Keratinocyte (primary cell): ENCODE measurements at regions not wholly inside any gene's neighbourhood (a gene's known extent, or its start where the extent isn't known, plus 50 kb on each side); places are given as distances from the start of the nearest gene placed in this dataset.
"Not testable (repeated sequence)": the region's sequence is repeated elsewhere in the genome, so short reads cannot be mapped to it uniquely, and the experiment has no call there.

ENCODE experiments used
- DNase-seq: peaks from one replicate; pipeline ENCODE4 v3.0.0-alpha.2; 2011; ENCODE audit warnings: low read depth, missing footprints, low spot score
- FAIRE-seq: peaks from 2 replicates; lab custom pipeline; 2011; peaks lifted over from hg19 to GRCh38; lab: Jason Lieb, UNC
- H2AFZ ChIP-seq: 2 replicates; pipeline ENCODE4 v1.6.0; 2012; ENCODE audit warnings: low read length, control low read depth, inconsistent platforms; ENCODE audit not compliant: control insufficient read depth
- H3K27ac ChIP-seq: 2 replicates; pipeline ENCODE4 v1.5.1; 2011; ENCODE audit warnings: low read length; ENCODE audit not compliant: control insufficient read depth, insufficient read depth
- H3K27me3 ChIP-seq: 3 replicates; pipeline ENCODE4 v1.6.0; 2011; ENCODE audit warnings: low read length; ENCODE audit not compliant: control insufficient read depth, insufficient read depth; ENCODE audit errors: extremely low read depth
- H3K36me3 ChIP-seq, 2 experiments: 2 replicates in 1 of 2; 3 replicates in 1 of 2; pipeline ENCODE4 v1.5.1; 2011; ENCODE audit warnings: low read length in 2 of 2, mild to moderate bottlenecking in 1 of 2; ENCODE audit not compliant: control insufficient read depth in 2 of 2, insufficient read depth in 2 of 2; ENCODE audit errors: extremely low read depth in 1 of 2
- H3K4me1 ChIP-seq: 3 replicates; pipeline ENCODE4 v1.5.1; 2011; ENCODE audit warnings: low read length; ENCODE audit not compliant: control insufficient read depth, insufficient read depth; ENCODE audit errors: extremely low read depth
- H3K4me2 ChIP-seq: 3 replicates; pipeline ENCODE4 v1.6.0; 2011; ENCODE audit warnings: low read depth, low read length; ENCODE audit not compliant: control insufficient read depth, insufficient read depth; ENCODE audit errors: extremely low read depth
- H3K4me3 ChIP-seq, 3 experiments: fragments of 200-600 bp in 1 of 3; sonication (generic) in 1 of 3; 2 replicates in 2 of 3; 3 replicates in 1 of 3; pipeline ENCODE4 v1.5.1; 2011 to 2016; ENCODE audit warnings: low read length in 3 of 3, mild to moderate bottlenecking in 3 of 3, control low read depth in 2 of 3, inconsistent platforms in 1 of 3, low read depth in 1 of 3, mixed read lengths in 1 of 3, mixed run types in 1 of 3, moderate library complexity in 1 of 3; ENCODE audit not compliant: control insufficient read depth in 2 of 3, insufficient read depth in 2 of 3; ENCODE audit errors: extremely low read depth in 1 of 3
- H3K79me2 ChIP-seq: 2 replicates; pipeline ENCODE4 v1.6.0; 2012; ENCODE audit warnings: low read length; ENCODE audit not compliant: control insufficient read depth, insufficient read depth
- H3K9ac ChIP-seq: 3 replicates; pipeline ENCODE4 v1.6.0; 2011; ENCODE audit warnings: low read length; ENCODE audit not compliant: control insufficient read depth, insufficient read depth; ENCODE audit errors: extremely low read depth
- H3K9me1 ChIP-seq: 3 replicates; pipeline ENCODE4 v1.6.0; 2011; ENCODE audit warnings: low read length; ENCODE audit not compliant: control insufficient read depth, insufficient read depth; ENCODE audit errors: extremely low read depth
- H3K9me3 ChIP-seq: 2 replicates; pipeline ENCODE4 v1.5.1; 2012; ENCODE audit warnings: low read depth, low read length; ENCODE audit not compliant: control insufficient read depth
- H4K20me1 ChIP-seq: 3 replicates; pipeline ENCODE4 v1.6.0; 2011; ENCODE audit warnings: low read length; ENCODE audit not compliant: control insufficient read depth, insufficient read depth; ENCODE audit errors: extremely low read depth
- CTCF ChIP-seq, 3 experiments: IDR thresholded peaks in 1 of 3; conservative IDR thresholded peaks in 1 of 3; optimal IDR thresholded peaks in 1 of 3; 2 replicates in 2 of 3; 3 replicates in 1 of 3; pipeline versions ENCODE3 to v1.5.1; 2011; ENCODE audit warnings: low read length in 3 of 3, mild to moderate bottlenecking in 3 of 3, moderate library complexity in 2 of 3, control low read depth in 1 of 3, inconsistent platforms in 1 of 3; ENCODE audit not compliant: insufficient read depth in 2 of 3; ENCODE audit errors: extremely low read depth in 1 of 3
- EZH2 ChIP-seq: IDR thresholded peaks from one replicate; pipeline ENCODE4 v1.6.1; 2012; ENCODE audit warnings: inconsistent platforms, mild to moderate bottlenecking, low read length, moderate library complexity
- dilution Hi-C: fragments of 300-500 bp; cut with MboI; formaldehyde crosslinking; loops from one replicate; pipeline ENCODE4 v1.7.0; 2020; ENCODE audit warnings: low sequenced_read_pairs; ENCODE audit not compliant: extremely low pct_ligation_motif_present

GRCh38 chr16:59614466-59615240, 880.5 kb upstream of the GOT2 start:
- dilution Hi-C loops, result no loop called here
- DNase-seq (no peak), FAIRE-seq (no peak)
- no peak overlapping the region for H3K4me3 ChIP-seq
- no peaks in the 10 kb centered on the region for H3K36me3 ChIP-seq
- no peaks in the 10 kb centered on the region for H4K20me1 ChIP-seq
- H3K9ac ChIP-seq, result no peak overlapping the region
- H2AFZ ChIP-seq, result no peak overlapping the region
- H3K27me3 ChIP-seq, result no peaks in the 10 kb centered on the region
- no peaks in the 10 kb centered on the region for H3K4me1 ChIP-seq
- TF ChIP-seq EZH2 (no peak), CTCF (optimal IDR thresholded peaks at IDR 0.05 in 1 of 3, IDR thresholded peaks at IDR 0.05 in 1 of 3, conservative IDR thresholded peaks at IDR 0.05 in 1 of 3; ENCODE audit: extremely low read depth in 1 of 3, insufficient read depth in 2 of 3, low read length in 3 of 3) (no peak)
- H3K4me2 ChIP-seq, result no peak overlapping the region
- H3K9me1 ChIP-seq, result no peaks in the 10 kb centered on the region
- no peaks in the 10 kb centered on the region for H3K9me3 ChIP-seq
- H3K79me2 ChIP-seq, result no peaks in the 10 kb centered on the region
- H3K27ac ChIP-seq, result no peak overlapping the region

- H2AFZ ChIP-seq, H3K9me3 ChIP-seq, H3K4me1 ChIP-seq, H3K4me3 ChIP-seq, H3K27me3 ChIP-seq, FAIRE-seq, H3K9ac ChIP-seq, H3K79me2 ChIP-seq, H3K27ac ChIP-seq, H3K36me3 ChIP-seq, DNase-seq, dilution Hi-C loops, H4K20me1 ChIP-seq, H3K9me1 ChIP-seq, H3K4me2 ChIP-seq: not testable (repeated sequence)
Measured at GRCh38 chr16:59612910-59613620, 878.9 kb upstream of the GOT2 start.
